ENCODE measurements at regions not wholly inside any gene's neighbourhood (a gene's known extent, or its start where the extent isn't known, plus 50 kb on each side); places are given as distances from the start of the nearest gene placed in this dataset.

GRCh38 chr5:114055318-114056184 is 306.3 kb upstream of the KCNN2 start:
- peak; percentile 46 to 92 for DNase-seq
- TF ChIP-seq POLR2A (IDR thresholded peaks at IDR 0.05) (no peak), POLR2AphosphoS5 (IDR thresholded peaks at IDR 0.05) (no peak), CTCF (IDR thresholded peaks at IDR 0.05) (no peak), EP300 (IDR thresholded peaks at IDR 0.05) (no peak)
- H3K27me3 ChIP-seq, result peaks cover 0 to 29% (median 24%) of the 10 kb centered on the region in 3 donors
- H3K9me3 ChIP-seq, result no peaks in the 10 kb centered on the region
- 1 to 4% (median 2%) methylated on average over 29 to 60 of the region's 60 CpGs for WGBS, 5 donors
- peaks cover 4 to 29% (median 18%) of the 10 kb centered on the region in 4 donors for H3K4me1 ChIP-seq
- peak overlapping the region in 2 of 5 donors; percentile 3 to 35 for H3K27ac ChIP-seq
- intact Hi-C loops (cut with DNase I; ENCODE audit: low total_unique reads), result no loop called here
- H3K36me3 ChIP-seq, result no peaks in the 10 kb centered on the region
- H3K4me3 ChIP-seq, result peak overlapping the region; percentile 44 to 52 (median 48)

GRCh38 chr5:114056185-114056538 is 305.7 kb upstream of the KCNN2 start:
- intact Hi-C loops (cut with DNase I; ENCODE audit: low total_unique reads), result no loop called here
- Histone ChIP-seq H3K4me1 (peaks cover 4 to 29% (median 18%) of the 10 kb centered on the region in 4 donors), H3K36me3 (no peaks in the 10 kb centered on the region), H3K4me3 (peak overlapping the region; percentile 44 to 52 (median 48)), H3K9me3 (no peaks in the 10 kb centered on the region), H3K27me3 (peaks cover 0 to 29% (median 24%) of the 10 kb centered on the region in 3 donors), H3K27ac (peak overlapping the region in 2 of 5 donors; percentile 3 to 35)
- 9 to 27% (median 13%) methylated on average over 10 to 26 of the region's 26 CpGs for WGBS, 5 donors
- DNase-seq, result no peak
- no peak for TF ChIP-seq POLR2AphosphoS5 (IDR thresholded peaks at IDR 0.05)
- TF ChIP-seq POLR2A (IDR thresholded peaks at IDR 0.05), result no peak
- TF ChIP-seq CTCF (IDR thresholded peaks at IDR 0.05), result no peak
- TF ChIP-seq EP300 (IDR thresholded peaks at IDR 0.05), result no peak

DNA sequence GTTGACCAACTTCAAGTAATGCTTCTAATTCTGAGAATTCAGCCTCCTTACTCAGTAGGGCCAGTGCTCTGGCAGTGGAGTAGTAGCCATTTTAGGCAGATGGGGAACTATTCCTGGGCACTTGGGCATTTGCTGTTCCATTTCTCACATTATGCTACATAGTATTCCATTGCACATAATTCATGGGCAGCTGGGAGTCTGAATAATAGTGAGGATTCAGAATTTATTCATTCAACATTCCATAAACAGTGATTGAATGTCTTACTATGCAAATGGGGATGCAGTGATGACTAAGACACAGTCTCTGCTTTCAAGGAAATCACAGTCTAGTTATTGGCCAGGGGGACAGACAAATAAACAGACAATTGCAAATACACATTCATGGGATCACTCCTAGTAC is 301.0 kb upstream of the KCNN2 start:
- TF ChIP-seq CTCF (IDR thresholded peaks at IDR 0.05), result no peak
- TF ChIP-seq EP300 (IDR thresholded peaks at IDR 0.05), result no peak
- intact Hi-C loops (cut with DNase I; ENCODE audit: low total_unique reads), result no loop called here

DNA sequence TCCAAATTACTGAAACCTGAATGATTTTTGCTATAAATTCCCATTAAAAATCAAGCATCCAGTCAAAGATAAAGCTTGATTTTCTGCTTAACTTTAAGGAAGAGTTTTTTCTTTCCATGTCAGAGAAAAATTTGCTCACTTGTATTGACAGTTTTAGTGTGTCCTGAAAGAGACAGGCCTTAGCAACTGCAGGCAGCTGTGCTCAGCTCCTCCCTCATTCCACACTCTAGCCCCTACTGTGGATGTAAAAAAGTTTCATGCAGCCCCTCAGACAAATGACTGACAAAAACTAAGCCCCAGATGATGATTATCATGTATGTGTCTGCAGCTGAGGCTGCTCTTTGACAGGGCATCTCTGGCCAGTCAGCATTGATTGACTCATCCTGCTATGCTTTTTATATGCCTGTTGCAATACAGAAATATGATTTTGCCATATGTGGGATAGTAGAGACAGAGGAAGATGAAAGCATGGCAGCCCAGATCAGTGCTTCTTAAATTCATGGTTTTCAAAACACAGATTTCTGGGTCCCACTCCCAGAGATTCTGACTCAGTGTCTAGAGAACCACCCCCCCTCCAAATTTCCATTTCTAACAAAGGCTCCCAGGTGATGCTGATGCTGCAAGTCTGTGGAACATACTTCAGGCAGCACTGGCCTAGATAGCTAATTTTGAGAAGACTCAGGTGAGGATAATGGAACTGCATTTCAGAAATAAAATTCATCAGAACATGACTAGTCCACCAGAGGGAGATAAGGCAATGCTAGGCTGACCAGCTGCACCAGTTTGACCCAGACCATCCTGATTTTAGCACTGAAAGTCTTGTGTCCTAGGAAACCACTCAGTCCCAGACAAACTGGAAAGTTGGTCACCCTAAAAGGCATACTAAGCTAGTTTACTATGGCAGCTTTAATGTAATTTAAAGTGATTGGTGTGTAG is 298.7 kb upstream of the KCNN2 start:
- Histone ChIP-seq H3K36me3 (no peaks in the 10 kb centered on the region), H3K4me1 (no peaks in the 10 kb centered on the region), H3K27me3 (no peaks in the 10 kb centered on the region), H3K4me3 (no peak overlapping the region), H3K27ac (no peak overlapping the region), H3K9me3 (no peaks in the 10 kb centered on the region)
- intact Hi-C loops (cut with DNase I; ENCODE audit: low total_unique reads), result no loop called here
- DNase-seq, result no peak
- TF ChIP-seq POLR2AphosphoS5 (IDR thresholded peaks at IDR 0.05) (no peak), CTCF (IDR thresholded peaks at IDR 0.05) (no peak), EP300 (IDR thresholded peaks at IDR 0.05) (no peak), POLR2A (IDR thresholded peaks at IDR 0.05) (no peak)

More for the DNA sequence above, 301.0 kb upstream of the KCNN2 start:
- Histone ChIP-seq H3K36me3 (no peaks in the 10 kb centered on the region), H3K4me1 (peaks cover 0 to 8% (median 5%) of the 10 kb centered on the region in 4 donors), H3K27ac (no peak overlapping the region), H3K4me3 (no peak overlapping the region), H3K9me3 (no peaks in the 10 kb centered on the region), H3K27me3 (peaks cover 0 to 11% (median 8%) of the 10 kb centered on the region in 3 donors)
- DNase-seq, result no peak
